ENCODE measurements at regions not wholly inside any gene's neighbourhood (a gene's known extent, or its start where the extent isn't known, plus 50 kb on each side); places are given as distances from the start of the nearest gene placed in this dataset.

DNA sequence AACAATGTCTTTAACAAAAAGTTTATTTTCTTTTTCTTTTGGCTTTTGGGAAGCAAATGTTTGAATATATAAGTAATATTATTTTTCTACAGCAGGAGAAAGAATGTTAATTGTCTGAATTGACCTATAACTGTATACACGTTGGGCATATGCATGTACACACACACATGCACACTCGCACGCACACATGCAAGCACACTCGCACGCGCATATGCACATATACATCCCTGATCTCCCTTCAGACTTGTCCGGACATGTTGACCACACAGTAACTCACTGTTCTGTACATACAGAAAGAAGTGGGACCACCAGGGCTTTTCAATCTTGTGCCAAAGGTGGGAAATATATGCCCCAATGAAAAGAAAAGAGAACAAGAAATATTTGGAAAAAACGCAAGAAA lies 245.1 kb upstream of the APCDD1 start:
- no peaks in the 10 kb centered on the region for H3K9me3 ChIP-seq (ENCODE audit: control insufficient read depth, insufficient read depth, low read depth, low read length)
- in situ Hi-C loops (cut with HindIII; ENCODE audit: low pct_unique_long_range_greater_than_20kb, low sequenced_read_pairs): no loop called here

GRCh38 chr18:10210057-10210633 lies 244.3 kb upstream of the APCDD1 start:
- ATAC-seq (no peak), DNase-seq (ENCODE audit: low read depth, low spot score) (no peak)
- TF ChIP-seq, protein P1, sequence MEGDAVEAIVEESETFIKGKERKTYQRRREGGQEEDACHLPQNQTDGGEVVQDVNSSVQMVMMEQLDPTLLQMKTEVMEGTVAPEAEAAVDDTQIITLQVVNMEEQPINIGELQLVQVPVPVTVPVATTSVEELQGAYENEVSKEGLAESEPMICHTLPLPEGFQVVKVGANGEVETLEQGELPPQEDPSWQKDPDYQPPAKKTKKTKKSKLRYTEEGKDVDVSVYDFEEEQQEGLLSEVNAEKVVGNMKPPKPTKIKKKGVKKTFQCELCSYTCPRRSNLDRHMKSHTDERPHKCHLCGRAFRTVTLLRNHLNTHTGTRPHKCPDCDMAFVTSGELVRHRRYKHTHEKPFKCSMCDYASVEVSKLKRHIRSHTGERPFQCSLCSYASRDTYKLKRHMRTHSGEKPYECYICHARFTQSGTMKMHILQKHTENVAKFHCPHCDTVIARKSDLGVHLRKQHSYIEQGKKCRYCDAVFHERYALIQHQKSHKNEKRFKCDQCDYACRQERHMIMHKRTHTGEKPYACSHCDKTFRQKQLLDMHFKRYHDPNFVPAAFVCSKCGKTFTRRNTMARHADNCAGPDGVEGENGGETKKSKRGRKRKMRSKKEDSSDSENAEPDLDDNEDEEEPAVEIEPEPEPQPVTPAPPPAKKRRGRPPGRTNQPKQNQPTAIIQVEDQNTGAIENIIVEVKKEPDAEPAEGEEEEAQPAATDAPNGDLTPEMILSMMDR (IDR thresholded peaks at IDR 0.05): no peak
- no peak for TF ChIP-seq REST (IDR thresholded peaks at IDR 0.05; ENCODE audit: insufficient read depth in 1 of 2, low read depth in 2 of 2, low read length in 1 of 2)
- no peak for TF ChIP-seq TCF7L2 (IDR thresholded peaks at IDR 0.05; ENCODE audit: low read depth, low read length)
- no peak for TF ChIP-seq POLR2AphosphoS5 (IDR thresholded peaks at IDR 0.05; ENCODE audit: low read depth, low read length)
- H3K36me3 ChIP-seq (ENCODE audit: control insufficient read depth, insufficient read depth, low read length): no peaks in the 10 kb centered on the region
- H3K4me1 ChIP-seq (ENCODE audit: control insufficient read depth, insufficient read depth, low read length): no peaks in the 10 kb centered on the region
- peaks cover 4% of the 10 kb centered on the region; the same call in 1 of the 2 replicates for H3K27me3 ChIP-seq (ENCODE audit: control insufficient read depth, insufficient read depth, low read length)
- H3K4me3 ChIP-seq (ENCODE audit: low read depth in 2 of 2, low read length in 2 of 2): no peak overlapping the region
- H3K9me3 ChIP-seq (ENCODE audit: control insufficient read depth, insufficient read depth, low read depth, low read length): no peaks in the 10 kb centered on the region
- ChIA-PET POLR2A (no interaction called here), CTCF (no interaction called here)
- BruUV-seq (replicated peaks): no TSS peak
- intact Hi-C loops (cut with micrococcal nuclease; ENCODE audit: unreplicated experiment): no loop called here
- in situ Hi-C loops (cut with HindIII; ENCODE audit: low pct_unique_long_range_greater_than_20kb, low sequenced_read_pairs): no loop called here
- H3K27ac ChIP-seq (ENCODE audit: low read length): no peak overlapping the region

More for the DNA sequence above, 245.1 kb upstream of the APCDD1 start:
- intact Hi-C loops (cut with micrococcal nuclease; ENCODE audit: unreplicated experiment): no loop called here
- H3K4me1 ChIP-seq (ENCODE audit: control insufficient read depth, insufficient read depth, low read length): no peaks in the 10 kb centered on the region
- ATAC-seq (no peak), DNase-seq (ENCODE audit: low read depth, low spot score) (no peak)
- no TSS peak for BruUV-seq (replicated peaks)
- peaks cover 4% of the 10 kb centered on the region; the same call in 1 of the 2 replicates for H3K27me3 ChIP-seq (ENCODE audit: control insufficient read depth, insufficient read depth, low read length)
- H3K36me3 ChIP-seq (ENCODE audit: control insufficient read depth, insufficient read depth, low read length): no peaks in the 10 kb centered on the region
- TF ChIP-seq, protein P1 (IDR thresholded peaks at IDR 0.05): no peak
- TF ChIP-seq SIN3A (IDR thresholded peaks at IDR 0.05; ENCODE audit: borderline replicate concordance, insufficient read depth, low read depth, low read length): no peak
- TF ChIP-seq TCF7L2 (IDR thresholded peaks at IDR 0.05; ENCODE audit: low read depth, low read length): no peak
- no peak for TF ChIP-seq REST (IDR thresholded peaks at IDR 0.05; ENCODE audit: insufficient read depth in 1 of 2, low read depth in 2 of 2, low read length in 1 of 2)
- no peak for TF ChIP-seq POLR2AphosphoS5 (IDR thresholded peaks at IDR 0.05; ENCODE audit: low read depth, low read length)
- no peak overlapping the region for H3K4me3 ChIP-seq (ENCODE audit: low read depth in 2 of 2, low read length in 2 of 2)
- POLR2A ChIA-PET: no interaction called here
- no peak overlapping the region for H3K27ac ChIP-seq (ENCODE audit: low read length)
- CTCF ChIA-PET: no interaction called here

Measured in Panc1 (cell line).